ENCODE measurements at regions not wholly inside any gene's neighbourhood (a gene's known extent, or its start where the extent isn't known, plus 50 kb on each side); places are given as distances from the start of the nearest gene placed in this dataset.

- TF ChIP-seq GMEB2 (CRISPR knock-in tag; IDR thresholded peaks at IDR 0.05; ENCODE audit: low read depth) (no peak), NFKB2 (CRISPR knock-in tag; IDR thresholded peaks at IDR 0.05; ENCODE audit: borderline replicate concordance) (no peak), FOXP1 (IDR thresholded peaks at IDR 0.05) (no peak), FOXP1 (CRISPR knock-in tag; IDR thresholded peaks at IDR 0.05) (no peak), ZNF614 (CRISPR knock-in tag; IDR thresholded peaks at IDR 0.05; ENCODE audit: borderline replicate concordance) (no peak), AKNA (CRISPR knock-in tag; IDR thresholded peaks at IDR 0.05; ENCODE audit: borderline replicate concordance) (no peak)
These were observed 248.6 kb upstream of the KRR1 start (continued) for GRCh38 chr12:75759842-75760572.

GRCh38 chr12:75759196-75759595, 247.8 kb upstream of the KRR1 start:
- no peak for DNase-seq (ENCODE audit: low spot score)
- Histone ChIP-seq H3K4me2 (ENCODE audit: low read depth, low read length) (no peak overlapping the region), H3K79me2 (ENCODE audit: insufficient read depth, low read length) (no peaks in the 10 kb centered on the region), H4K20me1 (ENCODE audit: insufficient read depth, low read length) (no peaks in the 10 kb centered on the region), H3K4me3 (replicated peaks in 1 of 3; ENCODE audit: insufficient read depth in 1 of 3, low read depth in 2 of 3, low read length in 3 of 3) (no peak overlapping the region), H3K36me3 (replicated peaks in 1 of 2; ENCODE audit: control insufficient read depth in 1 of 2, insufficient read depth in 2 of 2, low read length in 2 of 2) (no peaks in the 10 kb centered on the region), H3K27ac (ENCODE audit: extremely low read length, insufficient read depth, low read length) (no peak overlapping the region), H3K4me1 (ENCODE audit: insufficient read depth, low read length) (peaks cover 51% of the 10 kb centered on the region), H2AFZ (ENCODE audit: low read length) (no peak overlapping the region), H3K9me3 (ENCODE audit: low read length) (no peaks in the 10 kb centered on the region), H3K27me3 (ENCODE audit: control insufficient read depth in 1 of 2, insufficient read depth in 2 of 2, low read length in 2 of 2) (no peaks in the 10 kb centered on the region), H3K9ac (ENCODE audit: insufficient read depth, low read depth, low read length) (no peak overlapping the region)
- in situ Hi-C loops (cut with HindIII; ENCODE audit: extremely low pct_ligation_motif_present, low pct_unique_long_range_greater_than_20kb) (no loop called here), intact Hi-C loops (cut with micrococcal nuclease; ENCODE audit: unreplicated experiment) (no loop called here)
- WGBS (ENCODE audit: low lambda C conversion rate) = 77% methylated on average over 4 of the region's 4 CpGs
- ChIA-PET POLR2A (no interaction called here), CTCF (ENCODE audit: low intra/inter-chr PET ratio, low total read pairs) (no interaction called here)
- no peak for ATAC-seq
- BruUV-seq (replicated peaks) = no TSS peak
- no peak for FAIRE-seq
- TF ChIP-seq PHB2 (IDR thresholded peaks at IDR 0.05; ENCODE audit: partially characterized antibody) (no peak), ZNF567 (CRISPR knock-in tag; IDR thresholded peaks at IDR 0.05; ENCODE audit: borderline replicate concordance) (no peak), CAMTA2 (CRISPR knock-in tag; IDR thresholded peaks at IDR 0.05; ENCODE audit: borderline replicate concordance) (no peak), SOX5 (CRISPR knock-in tag; IDR thresholded peaks at IDR 0.05; ENCODE audit: borderline replicate concordance) (no peak), MTA1 (CRISPR knock-in tag; IDR thresholded peaks at IDR 0.05; ENCODE audit: borderline replicate concordance) (no peak), LRRFIP1 (CRISPR knock-in tag; conservative IDR thresholded peaks at IDR 0.05) (no peak), HNF4A (CRISPR knock-in tag; IDR thresholded peaks at IDR 0.05) (no peak), ETV6 (CRISPR knock-in tag; conservative IDR thresholded peaks at IDR 0.05) (no peak)
